ENCODE measurements at regions not wholly inside any gene's neighbourhood (a gene's known extent, or its start where the extent isn't known, plus 50 kb on each side); places are given as distances from the start of the nearest gene placed in this dataset.

GRCh38 chr14:49986343-49987014 is 93.6 kb downstream of the ARF6 start:
- ChIA-PET CTCF (no interaction called here), RAD21 (ENCODE audit: low non-redundant PET in 1 of 2, low total read pairs in 2 of 2, uncharacterized antibody in 2 of 2, unreplicated experiment in 2 of 2) (no interaction called here), POLR2A (no interaction called here)
- Histone ChIP-seq H3K36me3 (ENCODE audit: control insufficient read depth in 1 of 2, insufficient read depth in 2 of 2, low read length in 2 of 2) (no peaks in the 10 kb centered on the region), H3K9me2 (ENCODE audit: insufficient read depth) (no peaks in the 10 kb centered on the region), H3K9ac (ENCODE audit: low read length) (no peak overlapping the region), H3K4me3 (replicated peaks in 1 of 2; ENCODE audit: low read depth in 1 of 2, low read length in 2 of 2) (no peak overlapping the region), H3K9me3 (ENCODE audit: control insufficient read depth in 1 of 2, insufficient read depth in 1 of 2, low read depth in 1 of 2, low read length in 2 of 2) (no peaks in the 10 kb centered on the region), H4K20me1 (ENCODE audit: insufficient read depth) (no peaks in the 10 kb centered on the region), H3K27ac (ENCODE audit: low read depth, low read length) (no peak overlapping the region), H2AFZ (ENCODE audit: low read depth, low read length, poor library complexity, severe bottlenecking) (no peak overlapping the region), H3K4me2 (ENCODE audit: low read length) (no peak overlapping the region), H3K27me3 (ENCODE audit: insufficient read depth, low read length) (no peaks in the 10 kb centered on the region), H3K4me1 (ENCODE audit: control insufficient read depth in 1 of 2, insufficient read depth in 2 of 2, low read length in 2 of 2) (peaks cover 0 to 7% of the 10 kb centered on the region in 2 experiments; a peak in 1 of 4 replicates), H3K79me2 (ENCODE audit: insufficient read depth, low read length) (no peaks in the 10 kb centered on the region)
- no peak for ATAC-seq
- no peak for DNase-seq (ENCODE audit: low read depth, low spot score)
- TF ChIP-seq ZBTB33 (IDR thresholded peaks at IDR 0.05; ENCODE audit: extremely low read depth, insufficient replicate concordance, low read length), result no peak
- no peak for TF ChIP-seq POLR2AphosphoS5 (IDR thresholded peaks at IDR 0.05; ENCODE audit: low read depth, low read length)
- no peak for TF ChIP-seq ZNF274 (IDR thresholded peaks at IDR 0.05; ENCODE audit: low read depth, low read length)
- TF ChIP-seq POLR2A (IDR thresholded peaks at IDR 0.05; ENCODE audit: borderline replicate concordance, extremely low read depth, insufficient read depth, insufficient read length), result no peak
- no peak for TF ChIP-seq CBX3 (IDR thresholded peaks at IDR 0.05; ENCODE audit: low read depth)
- TF ChIP-seq FOSL1 (IDR thresholded peaks at IDR 0.05; ENCODE audit: low read depth), result no peak
- TF ChIP-seq ELF1 (IDR thresholded peaks at IDR 0.05; ENCODE audit: borderline replicate concordance, low read depth), result no peak
- no peak for TF ChIP-seq REST (IDR thresholded peaks at IDR 0.05; ENCODE audit: low read depth)
- TF ChIP-seq CTCF (IDR thresholded peaks at IDR 0.05 in 2 of 3, conservative IDR thresholded peaks at IDR 0.05 in 1 of 3; ENCODE audit: borderline replicate concordance in 1 of 3, insufficient read depth in 1 of 3, low read depth in 2 of 3, low read length in 2 of 3), result no peak
- no peak for TF ChIP-seq ZFX (IDR thresholded peaks at IDR 0.05)
- no peak for TF ChIP-seq RAD21 (IDR thresholded peaks at IDR 0.05; ENCODE audit: low read depth)
- TF ChIP-seq SP1 (IDR thresholded peaks at IDR 0.05; ENCODE audit: low read depth), result no peak
- no peak for TF ChIP-seq EZH2 (IDR thresholded peaks at IDR 0.05)
- no peak for TF ChIP-seq JUND (IDR thresholded peaks at IDR 0.05)
- no peak for TF ChIP-seq SIN3A (IDR thresholded peaks at IDR 0.05; ENCODE audit: low read depth)
- TF ChIP-seq CEBPB (IDR thresholded peaks at IDR 0.05; ENCODE audit: low read depth), result no peak
- TF ChIP-seq MAX (IDR thresholded peaks at IDR 0.05), result no peak
- no peak for TF ChIP-seq YY1 (IDR thresholded peaks at IDR 0.05; ENCODE audit: extremely low read depth, insufficient replicate concordance, low read depth, low read length)
- no peak for TF ChIP-seq SRF (IDR thresholded peaks at IDR 0.05; ENCODE audit: low read depth)
- intact Hi-C loops (cut with micrococcal nuclease), result no loop called here
- BruUV-seq (replicated peaks), result no TSS peak
